ENCODE measurements at regions not wholly inside any gene's neighbourhood (a gene's known extent, or its start where the extent isn't known, plus 50 kb on each side); places are given as distances from the start of the nearest gene placed in this dataset.
A peak's percentile ranks its signal among the peaks of the same experiment; 100 is the strongest.

DNA sequence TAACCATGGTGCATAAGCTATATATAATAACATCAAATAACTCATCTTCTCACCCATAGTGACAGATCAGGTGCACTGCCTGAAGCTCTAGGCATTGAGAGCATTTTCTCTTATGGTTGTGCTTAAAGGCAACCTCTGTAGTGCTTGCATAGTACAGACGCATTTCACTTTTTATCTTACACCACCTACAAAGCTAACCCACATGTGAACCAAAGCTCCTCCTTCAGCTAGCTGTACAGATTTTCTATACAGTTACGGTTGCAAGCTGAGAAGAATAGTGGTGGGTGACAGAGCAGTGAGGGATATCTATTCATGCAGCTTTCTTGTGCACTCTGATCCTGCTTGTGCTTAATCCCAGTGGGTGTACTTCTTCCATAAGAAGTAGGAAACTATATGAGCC, 1525.2 kb downstream of the STIM2 start:
- Histone ChIP-seq H3K9me3 (replicated peaks in 1 of 11) (no peaks in the 10 kb centered on the region), H3K36me3 (no peaks in the 10 kb centered on the region), H3K9ac (no peak overlapping the region), H3K27ac (no peak overlapping the region), H3K4me3 (no peak overlapping the region), H3K4me1 (peaks cover 0 to 19% (median 0%) of the 10 kb centered on the region in 10 experiments; a peak in 5 of 20 replicates), H3K27me3 (no peaks in the 10 kb centered on the region), H3K4me2 (peak overlapping the region in 2 of 11 experiments; percentile 40 to 48; a peak in 2 of 22 replicates), H4K20me1 (no peaks in the 10 kb centered on the region)
- no peak for TF ChIP-seq Cebpa-rat (IDR thresholded peaks at IDR 0.05)

DNA sequence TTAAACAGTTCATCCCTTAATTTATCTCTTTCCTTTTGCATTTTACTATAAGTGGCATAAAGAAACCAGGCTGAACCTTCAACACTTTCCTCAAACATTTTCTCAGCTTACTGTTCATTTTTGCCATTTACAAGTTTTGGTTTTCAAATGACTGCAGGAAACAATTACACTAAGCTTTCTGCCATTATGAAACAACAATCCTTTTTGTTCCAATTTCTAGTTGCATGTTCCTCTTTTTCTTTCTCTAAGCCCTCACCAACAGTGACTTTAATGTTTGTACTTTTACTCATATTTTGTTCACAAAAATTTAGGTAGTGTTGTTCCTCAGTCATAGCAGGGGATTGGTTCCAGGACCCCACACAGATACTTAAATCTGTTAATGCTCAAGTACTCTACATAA, 1526.1 kb downstream of the STIM2 start:
- Histone ChIP-seq H3K27ac (no peak overlapping the region), H3K4me3 (no peak overlapping the region), H3K9me3 (replicated peaks in 1 of 11) (no peaks in the 10 kb centered on the region), H4K20me1 (no peaks in the 10 kb centered on the region), H3K9ac (no peak overlapping the region), H3K27me3 (no peaks in the 10 kb centered on the region), H3K4me2 (peak overlapping the region in 4 of 11 experiments; percentile 16 to 48 (median 39); a peak in 5 of 22 replicates), H3K4me1 (peaks cover 0 to 19% (median 0%) of the 10 kb centered on the region in 10 experiments; a peak in 5 of 20 replicates), H3K36me3 (no peaks in the 10 kb centered on the region)
- no peak for TF ChIP-seq Cebpa-rat (IDR thresholded peaks at IDR 0.05)

DNA sequence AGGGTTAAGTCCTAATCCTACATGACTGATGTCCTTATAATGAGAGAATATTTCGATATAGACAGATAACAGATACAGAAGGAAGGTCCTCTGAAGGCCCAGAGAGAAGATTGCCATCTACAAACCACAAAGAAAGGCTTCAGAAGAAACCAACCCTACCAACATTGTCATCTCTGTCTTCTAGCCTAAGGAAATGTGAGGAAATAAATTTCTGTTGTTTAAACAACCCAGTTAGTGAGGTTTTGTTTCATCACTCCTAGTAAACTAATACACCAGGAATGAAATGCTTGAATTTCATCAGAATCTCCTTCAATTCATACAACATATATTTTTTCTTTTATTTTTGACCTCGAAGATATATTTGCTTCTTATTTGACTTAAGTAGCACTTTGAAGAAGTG, 1527.8 kb downstream of the STIM2 start:
- H3K36me3 ChIP-seq, result no peaks in the 10 kb centered on the region
- H3K4me2 ChIP-seq, result no peak overlapping the region
- H3K27ac ChIP-seq, result no peak overlapping the region
- H3K4me3 ChIP-seq, result no peak overlapping the region
- no peak overlapping the region for H3K9ac ChIP-seq
- H3K9me3 ChIP-seq (replicated peaks in 1 of 11), result no peaks in the 10 kb centered on the region
- peaks cover 0 to 19% (median 0%) of the 10 kb centered on the region in 10 experiments; a peak in 5 of 20 replicates for H3K4me1 ChIP-seq
- no peaks in the 10 kb centered on the region for H3K27me3 ChIP-seq
- TF ChIP-seq Cebpa-rat (IDR thresholded peaks at IDR 0.05), result no peak
- no peaks in the 10 kb centered on the region for H4K20me1 ChIP-seq

DNA sequence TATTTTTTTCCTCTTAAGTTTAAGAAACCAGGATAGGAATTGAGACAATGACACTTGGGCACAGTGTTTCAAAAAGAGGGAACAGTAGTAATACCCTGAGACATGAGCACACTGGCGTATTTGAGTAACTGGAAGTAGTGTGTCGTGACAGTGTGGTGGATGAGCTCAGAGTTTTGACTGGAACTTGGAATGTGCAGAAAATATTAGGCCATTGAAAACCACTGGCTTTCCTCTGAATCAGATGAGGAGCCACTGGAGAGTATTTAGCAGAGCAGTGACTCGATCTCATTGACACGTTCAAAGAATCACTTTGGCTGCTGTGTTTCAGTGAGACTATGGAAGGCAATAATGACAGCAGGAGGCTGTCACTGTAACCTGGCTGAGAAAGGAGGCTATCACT, 1531.2 kb downstream of the STIM2 start:
- Histone ChIP-seq H3K9ac (no peak overlapping the region), H3K27ac (no peak overlapping the region), H3K4me3 (no peak overlapping the region), H3K27me3 (no peaks in the 10 kb centered on the region), H3K4me1 (peaks cover 0 to 8% (median 0%) of the 10 kb centered on the region in 10 experiments; a peak in 2 of 20 replicates), H3K9me3 (replicated peaks in 1 of 11) (no peaks in the 10 kb centered on the region), H3K36me3 (no peaks in the 10 kb centered on the region), H3K4me2 (no peak overlapping the region), H4K20me1 (no peaks in the 10 kb centered on the region)
- TF ChIP-seq Cebpa-rat (IDR thresholded peaks at IDR 0.05), result no peak

DNA sequence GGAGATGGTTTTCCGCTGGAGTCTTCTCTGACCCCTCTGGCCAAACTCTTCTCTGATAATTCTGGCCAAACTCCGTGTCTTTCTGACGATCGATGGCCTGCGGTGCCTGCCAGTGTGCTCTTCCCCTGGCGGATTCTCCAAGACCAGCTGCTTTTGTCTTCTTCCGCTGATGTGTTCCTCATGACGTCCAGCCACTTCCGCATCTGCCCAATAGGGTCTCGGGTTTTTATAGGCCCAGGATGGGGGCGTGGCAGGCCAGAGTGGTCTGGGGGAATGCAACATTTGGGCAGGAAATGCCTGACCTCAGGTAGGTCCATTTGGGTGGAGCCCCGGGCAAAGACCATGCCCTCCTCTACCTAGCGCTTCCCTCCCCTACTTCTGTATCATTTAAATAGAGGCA, 1542.1 kb downstream of the STIM2 start:
- no peak for TF ChIP-seq Cebpa-rat (IDR thresholded peaks at IDR 0.05)
- Histone ChIP-seq H3K36me3 (no peaks in the 10 kb centered on the region), H3K27ac (no peak overlapping the region), H3K9ac (no peak overlapping the region), H3K9me3 (replicated peaks in 1 of 11) (peaks cover 0 to 4% (median 0%) of the 10 kb centered on the region in 11 experiments; a peak in 2 of 22 replicates), H3K4me2 (no peak overlapping the region), H3K4me3 (no peak overlapping the region), H4K20me1 (no peaks in the 10 kb centered on the region), H3K27me3 (no peaks in the 10 kb centered on the region), H3K4me1 (no peaks in the 10 kb centered on the region)

DNA sequence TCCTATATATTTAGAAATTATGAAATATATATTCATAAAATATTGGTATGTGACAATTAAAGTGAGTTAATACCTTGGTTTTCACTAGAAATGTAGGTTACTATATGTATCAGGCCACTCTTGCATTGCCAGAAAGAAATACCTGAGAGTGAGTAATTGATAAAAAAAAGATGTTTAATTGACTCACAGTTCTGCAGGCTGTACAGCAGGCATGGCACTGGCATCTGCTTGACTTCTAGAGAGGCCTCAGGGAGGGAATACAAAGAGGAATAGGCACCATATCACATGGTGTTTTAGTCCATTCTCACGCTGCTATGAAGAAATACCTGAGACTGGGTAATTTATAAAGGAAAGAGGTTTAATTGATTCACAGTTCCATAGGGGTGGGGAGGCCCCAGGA, 1560.6 kb downstream of the STIM2 start:
- Histone ChIP-seq H3K4me1 (no peaks in the 10 kb centered on the region), H3K4me2 (no peak overlapping the region), H3K27ac (no peak overlapping the region), H3K36me3 (no peaks in the 10 kb centered on the region), H3K9ac (no peak overlapping the region), H3K9me3 (replicated peaks in 1 of 11) (no peaks in the 10 kb centered on the region), H4K20me1 (no peaks in the 10 kb centered on the region), H3K27me3 (no peaks in the 10 kb centered on the region), H3K4me3 (no peak overlapping the region)
- TF ChIP-seq Cebpa-rat (IDR thresholded peaks at IDR 0.05), result no peak

DNA sequence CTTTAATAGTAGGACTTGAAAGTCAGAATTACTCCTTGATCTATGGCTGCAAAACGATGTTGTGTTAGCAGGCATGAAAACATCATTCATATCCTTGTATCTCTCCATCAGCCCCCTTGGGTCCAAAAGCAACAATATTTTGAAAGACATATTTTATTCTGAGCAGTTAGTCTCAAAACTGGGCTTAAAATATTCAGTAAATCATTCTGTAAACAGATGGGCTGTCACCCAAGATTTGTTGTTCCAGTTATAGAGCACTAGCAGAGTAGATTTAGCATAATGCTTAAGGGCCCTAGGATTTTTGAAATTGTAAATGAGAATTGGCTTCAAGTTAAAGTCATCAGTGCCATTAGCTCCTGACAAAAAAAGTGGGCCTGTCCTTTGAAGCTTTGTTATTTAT, 1565.6 kb downstream of the STIM2 start:
- Histone ChIP-seq H3K4me1 (no peaks in the 10 kb centered on the region), H3K4me2 (no peak overlapping the region), H3K9ac (no peak overlapping the region), H3K4me3 (no peak overlapping the region), H3K9me3 (replicated peaks in 1 of 11) (no peaks in the 10 kb centered on the region), H4K20me1 (no peaks in the 10 kb centered on the region), H3K27ac (no peak overlapping the region), H3K27me3 (no peaks in the 10 kb centered on the region), H3K36me3 (no peaks in the 10 kb centered on the region)
- TF ChIP-seq Cebpa-rat (IDR thresholded peaks at IDR 0.05), result no peak

DNA sequence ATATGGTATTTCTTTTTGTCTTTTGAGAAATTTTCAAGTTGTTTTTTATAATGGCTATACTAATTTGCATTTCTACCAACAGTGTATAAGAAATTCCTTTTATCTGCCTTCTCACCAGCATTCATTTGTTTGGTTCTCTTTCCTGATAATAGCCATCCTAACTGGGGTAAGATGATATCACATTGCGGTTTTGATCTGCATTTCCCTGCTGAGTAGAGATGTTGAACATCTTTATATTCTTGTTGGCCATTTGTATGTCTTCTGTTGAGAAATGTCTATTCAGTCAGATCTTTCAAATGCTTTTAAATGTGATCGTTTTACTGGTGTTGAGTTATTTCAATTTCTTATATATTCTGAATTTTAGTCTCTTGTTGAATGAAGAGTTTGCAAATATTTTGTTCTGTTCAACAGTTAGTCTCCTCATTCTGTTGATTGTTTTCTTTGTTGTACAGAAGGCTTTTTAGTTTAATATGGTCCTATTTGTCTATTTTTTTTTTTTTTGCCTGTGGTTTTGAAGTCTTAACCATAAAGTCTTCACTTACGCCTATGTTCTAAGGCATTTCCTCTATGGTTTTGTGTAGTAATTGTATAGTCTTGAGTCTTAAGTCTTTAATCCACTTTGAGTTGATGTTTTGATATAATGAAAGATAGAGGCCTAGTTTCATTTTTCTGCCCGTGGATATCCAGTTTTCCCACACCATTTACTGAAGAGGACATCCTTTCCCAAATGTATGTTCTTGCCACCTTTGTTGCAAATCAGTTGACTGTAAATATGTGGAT, 1566.9 kb downstream of the STIM2 start:
- Histone ChIP-seq H3K4me2 (no peak overlapping the region), H3K27me3 (no peaks in the 10 kb centered on the region), H3K27ac (no peak overlapping the region)

DNA sequence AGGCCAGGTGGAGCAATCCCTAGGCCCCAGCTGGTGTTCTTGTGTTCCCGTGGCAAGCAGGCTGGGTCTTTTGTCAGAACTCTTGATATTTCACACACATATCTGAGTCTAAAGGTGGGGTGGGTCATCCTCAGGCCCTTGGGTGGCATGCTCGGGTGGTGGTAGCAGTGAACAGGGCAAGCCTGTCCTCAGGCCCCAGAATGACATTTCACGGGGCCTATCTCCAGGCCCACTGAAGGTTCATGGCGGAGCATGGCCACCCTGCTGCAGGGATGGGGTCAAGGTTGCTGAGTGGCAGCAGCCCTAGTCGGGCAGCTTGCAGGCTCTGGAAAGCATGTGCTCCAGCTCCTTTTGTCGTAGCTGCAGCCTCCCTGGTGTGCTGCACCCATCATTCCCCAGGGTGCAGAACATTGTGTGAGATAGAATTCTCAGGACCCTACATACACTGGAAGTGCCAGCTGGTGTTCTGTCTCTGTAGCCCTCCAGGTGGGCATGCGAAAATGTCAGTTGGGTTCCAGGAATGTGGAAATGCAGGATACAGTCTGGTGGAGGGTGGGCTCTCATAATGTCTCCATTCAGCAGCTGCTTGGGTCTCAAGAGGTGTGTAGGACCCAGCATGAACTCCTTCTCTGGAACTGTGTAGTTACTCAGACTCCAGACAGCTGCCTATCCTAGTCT, 1571.8 kb downstream of the STIM2 start:
- Histone ChIP-seq H3K4me2 (no peak overlapping the region), H3K9ac (no peak overlapping the region), H3K9me3 (replicated peaks in 1 of 11) (no peaks in the 10 kb centered on the region), H3K4me1 (no peaks in the 10 kb centered on the region), H4K20me1 (no peaks in the 10 kb centered on the region), H3K27ac (no peak overlapping the region), H3K4me3 (no peak overlapping the region), H3K36me3 (no peaks in the 10 kb centered on the region), H3K27me3 (no peaks in the 10 kb centered on the region)
- TF ChIP-seq Cebpa-rat (IDR thresholded peaks at IDR 0.05), result no peak

More for the DNA sequence above, 1566.9 kb downstream of the STIM2 start:
- Histone ChIP-seq H3K9me3 (replicated peaks in 1 of 11) (no peaks in the 10 kb centered on the region), H3K4me3 (no peak overlapping the region), H3K36me3 (no peaks in the 10 kb centered on the region), H4K20me1 (no peaks in the 10 kb centered on the region), H3K4me1 (no peaks in the 10 kb centered on the region), H3K9ac (no peak overlapping the region)
- TF ChIP-seq Cebpa-rat (IDR thresholded peaks at IDR 0.05), result no peak

DNA sequence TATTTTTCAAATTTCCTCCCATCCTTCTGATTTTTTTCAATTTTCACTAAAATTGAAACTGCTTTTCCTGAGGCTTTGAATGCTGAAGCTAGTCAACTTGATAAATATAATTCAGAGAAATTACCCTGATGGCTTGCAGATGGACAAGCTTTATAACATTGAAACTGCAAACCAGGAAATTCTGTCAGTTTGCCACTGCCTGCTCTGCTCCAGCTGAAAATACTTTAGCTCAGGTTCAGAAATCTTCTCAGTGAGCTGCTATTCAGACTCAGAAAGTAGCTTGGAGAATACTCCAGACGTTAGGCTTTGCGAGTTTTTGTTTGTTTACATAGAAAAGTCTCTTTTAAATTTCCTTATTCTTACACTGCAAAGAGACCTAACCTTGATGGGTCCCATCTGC, 1574.7 kb downstream of the STIM2 start:
- no peaks in the 10 kb centered on the region for H3K4me1 ChIP-seq
- H4K20me1 ChIP-seq, result no peaks in the 10 kb centered on the region
- no peak for TF ChIP-seq Cebpa-rat (IDR thresholded peaks at IDR 0.05)
- no peak overlapping the region for H3K27ac ChIP-seq
- no peak overlapping the region for H3K9ac ChIP-seq
- H3K9me3 ChIP-seq (replicated peaks in 1 of 11), result no peaks in the 10 kb centered on the region
- no peaks in the 10 kb centered on the region for H3K27me3 ChIP-seq
- no peaks in the 10 kb centered on the region for H3K36me3 ChIP-seq
- no peak overlapping the region for H3K4me3 ChIP-seq
- H3K4me2 ChIP-seq, result no peak overlapping the region

All from BLaER1 treated with 17β-estradiol and CSF1 and Interleukin-3, amounts not matched to agents 10 nM and 100 nM (cell line).